GM23338 (cell line): ENCODE measurements at regions not wholly inside any gene's neighbourhood (a gene's known extent, or its start where the extent isn't known, plus 50 kb on each side); places are given as distances from the start of the nearest gene placed in this dataset.

Experiments used
- ATAC-seq: fragments of 200-7000 bp; cut with Tn5 transposase; 3 replicates; pipeline ENCODE4 v1.9.1; 2020
- DNase-seq: peaks from one replicate; pipeline ENCODE4 v3.0.0-alpha.2; 2015; ENCODE audit warnings: low spot score
- H2AFZ ChIP-seq: fragments of 200-600 bp; sonication (generic); 2 replicates; pipeline ENCODE4 v1.8.0; 2016; ENCODE audit warnings: antibody characterized with exemption, mild to moderate bottlenecking, moderate library complexity
- H3F3A ChIP-seq: fragments of 200-600 bp; sonication (generic); replicated peaks from 2 replicates; pipeline ENCODE4 v1.8.0; 2017; ENCODE audit warnings: antibody characterized with exemption, mixed run types, low read depth
- H3K27ac ChIP-seq: fragments of 200-600 bp; sonication (generic); 2 replicates; pipeline ENCODE4 v1.6.1; 2016; ENCODE audit warnings: low read depth
- H3K27me3 ChIP-seq: fragments of 200-600 bp; sonication (generic); 2 replicates; pipeline ENCODE4 v1.8.0; 2016; ENCODE audit warnings: mild to moderate bottlenecking, mixed run types, moderate library complexity; ENCODE audit not compliant: insufficient read depth
- H3K36me3 ChIP-seq: fragments of 200-600 bp; sonication (generic); 2 replicates; pipeline ENCODE4 v1.8.0; 2016; ENCODE audit warnings: mild to moderate bottlenecking; ENCODE audit not compliant: insufficient read depth
- H3K4me1 ChIP-seq: fragments of 200-600 bp; sonication (generic); 2 replicates; pipeline ENCODE4 v1.8.0; 2016; ENCODE audit warnings: mild to moderate bottlenecking, moderate library complexity; ENCODE audit not compliant: insufficient read depth
- H3K4me2 ChIP-seq: fragments of 200-600 bp; sonication (generic); 2 replicates; pipeline ENCODE4 v1.7.1; 2017; ENCODE audit warnings: mixed run types
- H3K4me3 ChIP-seq: fragments of 200-600 bp; sonication (generic); 2 replicates; pipeline ENCODE4 v1.6.1; 2016; ENCODE audit warnings: mixed run types
- H3K79me2 ChIP-seq: fragments of 200-600 bp; sonication (generic); replicated peaks from 2 replicates; pipeline ENCODE4 v1.8.0; 2017; ENCODE audit warnings: mild to moderate bottlenecking; ENCODE audit not compliant: insufficient read depth
- H3K9me2 ChIP-seq: fragments of 200-600 bp; sonication (generic); 2 replicates; pipeline ENCODE4 v1.8.0; 2017; ENCODE audit not compliant: insufficient read depth
- H4K20me1 ChIP-seq: fragments of 200-600 bp; sonication (generic); replicated peaks from 2 replicates; pipeline ENCODE4 v1.8.0; 2017; ENCODE audit warnings: mild to moderate bottlenecking; ENCODE audit not compliant: insufficient read depth
- H3K27ac Mint-ChIP-seq: 2 replicates; pipeline ENCODE4 v1.8.0; 2020; ENCODE audit warnings: inconsistent platforms, mild to moderate bottlenecking, moderate library complexity, mixed read lengths
- H3K27me3 Mint-ChIP-seq: 3 replicates; pipeline ENCODE4 v1.8.0; 2022; ENCODE audit warnings: low read depth, mild to moderate bottlenecking, moderate library complexity, mixed read lengths, inconsistent platforms; ENCODE audit not compliant: insufficient read depth, poor library complexity
- H3K36me3 Mint-ChIP-seq: 3 replicates; pipeline ENCODE4 v1.8.0; 2021; ENCODE audit warnings: low read depth, mild to moderate bottlenecking, inconsistent platforms, moderate library complexity, mixed read lengths
- H3K4me1 Mint-ChIP-seq: 3 replicates; pipeline ENCODE4 v1.8.0; 2020; ENCODE audit warnings: mild to moderate bottlenecking, inconsistent platforms, mixed read lengths
- H3K4me3 Mint-ChIP-seq: 3 replicates; pipeline ENCODE4 v1.8.0; 2021; ENCODE audit warnings: moderate library complexity, mild to moderate bottlenecking, inconsistent platforms, mixed read lengths
- H3K9me3 Mint-ChIP-seq: 3 replicates; pipeline ENCODE4 v1.8.0; 2020; ENCODE audit warnings: moderate library complexity, mild to moderate bottlenecking, inconsistent platforms, mixed read lengths
- EZH2 ChIP-seq: fragments of 200-600 bp; sonication (generic); IDR thresholded peaks from one replicate; pipeline ENCODE4 v1.8.0; 2017; ENCODE audit warnings: antibody characterized with exemption, mild to moderate bottlenecking, low read depth; ENCODE audit not compliant: unreplicated experiment
- JUNB ChIP-seq: IDR thresholded peaks from one replicate; pipeline ENCODE4 v1.6.1; 2016; ENCODE audit warnings: antibody characterized with exemption; ENCODE audit not compliant: unreplicated experiment
- NANOG ChIP-seq: IDR thresholded peaks from 2 replicates; pipeline ENCODE4 v1.6.1; 2016; ENCODE audit warnings: antibody characterized with exemption, borderline replicate concordance
- POLR2AphosphoS5 ChIP-seq: IDR thresholded peaks from 2 replicates; pipeline ENCODE4 v1.6.1; 2016; ENCODE audit warnings: antibody characterized with exemption, low read depth
- REST ChIP-seq: IDR thresholded peaks from one replicate; pipeline ENCODE4 v1.6.1; 2018; ENCODE audit warnings: antibody characterized with exemption; ENCODE audit not compliant: unreplicated experiment
- STAT1 ChIP-seq: IDR thresholded peaks from one replicate; pipeline ENCODE4 v1.6.1; 2016; ENCODE audit warnings: antibody characterized with exemption; ENCODE audit not compliant: unreplicated experiment
- ZNF114 ChIP-seq: fragments of 250-450 bp; sonication (Bioruptor Pico); IDR thresholded peaks from 2 replicates; pipeline ENCODE4 v1.5.0; 2020; ENCODE audit warnings: mild to moderate bottlenecking, moderate library complexity
- ZNF331 ChIP-seq: fragments of 250-450 bp; sonication (Bioruptor Pico); IDR thresholded peaks from 2 replicates; pipeline ENCODE4 v1.5.0; 2020; ENCODE audit warnings: low read depth, mild to moderate bottlenecking, moderate library complexity

DNA sequence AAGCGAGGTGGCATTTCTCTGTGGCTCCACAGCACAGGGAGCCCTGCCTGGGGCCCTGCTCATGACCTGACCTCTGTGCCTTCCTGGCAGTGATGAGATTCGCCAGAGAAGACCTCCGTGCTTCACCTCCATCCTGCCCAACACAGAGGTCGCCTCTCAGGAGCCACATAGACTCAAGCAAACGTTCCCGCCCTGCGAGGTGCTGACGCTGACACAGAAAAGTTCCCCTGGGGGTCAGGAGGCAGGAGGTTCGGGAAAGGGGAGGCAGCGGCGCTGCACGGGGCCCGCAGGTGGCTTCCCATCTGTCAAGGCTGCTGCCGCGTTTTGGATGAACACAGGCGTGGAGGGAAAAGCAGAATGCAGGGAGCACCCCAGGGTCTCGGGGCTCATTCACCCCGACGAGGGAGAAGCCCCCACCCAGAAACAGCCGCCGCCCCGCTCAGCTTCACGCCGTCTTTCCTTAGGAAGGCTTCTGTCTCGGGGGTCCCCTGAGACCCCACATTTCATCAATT lies 579.6 kb upstream of the SALL3 start:
- ATAC-seq: no peak
- no peaks in the 10 kb centered on the region for H3K4me1 Mint-ChIP-seq
- no peak for DNase-seq
- Histone ChIP-seq H3K27me3 (no peaks in the 10 kb centered on the region), H3K4me1 (no peaks in the 10 kb centered on the region), H3K36me3 (no peaks in the 10 kb centered on the region), H3F3A (no peaks in the 10 kb centered on the region), H3K27ac (no peak overlapping the region), H3K79me2 (no peaks in the 10 kb centered on the region), H3K9me2 (no peaks in the 10 kb centered on the region), H2AFZ (no peak overlapping the region), H3K4me3 (no peak overlapping the region), H4K20me1 (no peaks in the 10 kb centered on the region), H3K4me2 (no peak overlapping the region)
- H3K27ac Mint-ChIP-seq: no peak overlapping the region
- no peak for TF ChIP-seq ZNF114
- TF ChIP-seq REST: no peak
- TF ChIP-seq ZNF331 (CRISPR knock-in tag): no peak
- H3K36me3 Mint-ChIP-seq: peaks cover 58% of the 10 kb centered on the region
- no peak overlapping the region for H3K4me3 Mint-ChIP-seq
- no peaks in the 10 kb centered on the region for H3K27me3 Mint-ChIP-seq
- H3K9me3 Mint-ChIP-seq: peaks cover 98% of the 10 kb centered on the region

- Mint-ChIP-seq H3K27ac (no peak overlapping the region), H3K36me3 (peaks cover 60% of the 10 kb centered on the region), H3K4me1 (no peaks in the 10 kb centered on the region), H3K27me3 (peaks cover 6% of the 10 kb centered on the region), H3K4me3 (no peak overlapping the region), H3K9me3 (peaks cover 98% of the 10 kb centered on the region)
- no peaks in the 10 kb centered on the region for H3K79me2 ChIP-seq
- H3K4me1 ChIP-seq: no peaks in the 10 kb centered on the region
- no peaks in the 10 kb centered on the region for H3K36me3 ChIP-seq
- no peak overlapping the region for H2AFZ ChIP-seq
- no peak overlapping the region for H3K4me3 ChIP-seq
- ATAC-seq (no peak), DNase-seq (no peak)
- no peaks in the 10 kb centered on the region for H3F3A ChIP-seq
- no peaks in the 10 kb centered on the region for H3K27me3 ChIP-seq
- H3K4me2 ChIP-seq: no peak overlapping the region
- H4K20me1 ChIP-seq: no peaks in the 10 kb centered on the region
- no peak overlapping the region for H3K27ac ChIP-seq
- no peaks in the 10 kb centered on the region for H3K9me2 ChIP-seq
- TF ChIP-seq POLR2AphosphoS5 (no peak), ZNF331 (CRISPR knock-in tag) (no peak), JUNB (no peak), EZH2 (no peak), STAT1 (no peak), NANOG (no peak), REST (no peak)
Observed at GRCh38 chr18:78402440-78402839, 577.2 kb upstream of the SALL3 start.
